MM.1S (cell line): ENCODE measurements at regions not wholly inside any gene's neighbourhood (a gene's known extent, or its start where the extent isn't known, plus 50 kb on each side); places are given as distances from the start of the nearest gene placed in this dataset.

Experiments
- CTCF ChIP-seq: fragments of 300-600 bp; sonication (generic); IDR thresholded peaks from 2 replicates; pipeline ENCODE4 v1.5.1; 2016; ENCODE audit warnings: antibody characterized with exemption, low read length, mixed read lengths
- EZH2 ChIP-seq: fragments of 300-600 bp; sonication (generic); optimal IDR thresholded peaks from 2 replicates; pipeline ENCODE3; 2017; ENCODE audit warnings: low read depth, mild to moderate bottlenecking, antibody characterized with exemption, low read length, mixed read lengths

- no peak for TF ChIP-seq CTCF
- no peak for TF ChIP-seq EZH2
Measured at GRCh38 chr1:193973428-193973827, 787.0 kb upstream of the B3GALT2 start.
